GM23338 (cell line): ENCODE measurements at regions not wholly inside any gene's neighbourhood (a gene's known extent, or its start where the extent isn't known, plus 50 kb on each side); places are given as distances from the start of the nearest gene placed in this dataset.

Source experiments
- ATAC-seq: fragments of 200-7000 bp; cut with Tn5 transposase; 3 replicates; pipeline ENCODE4 v1.9.1; 2020
- DNase-seq: peaks from one replicate; pipeline ENCODE4 v3.0.0-alpha.2; 2015; ENCODE audit warnings: low spot score
- H2AFZ ChIP-seq: fragments of 200-600 bp; sonication (generic); 2 replicates; pipeline ENCODE4 v1.8.0; 2016; ENCODE audit warnings: antibody characterized with exemption, mild to moderate bottlenecking, moderate library complexity
- H3F3A ChIP-seq: fragments of 200-600 bp; sonication (generic); replicated peaks from 2 replicates; pipeline ENCODE4 v1.8.0; 2017; ENCODE audit warnings: antibody characterized with exemption, mixed run types, low read depth
- H3K27ac ChIP-seq: fragments of 200-600 bp; sonication (generic); 2 replicates; pipeline ENCODE4 v1.6.1; 2016; ENCODE audit warnings: low read depth
- H3K27me3 ChIP-seq: fragments of 200-600 bp; sonication (generic); 2 replicates; pipeline ENCODE4 v1.8.0; 2016; ENCODE audit warnings: mild to moderate bottlenecking, mixed run types, moderate library complexity; ENCODE audit not compliant: insufficient read depth
- H3K36me3 ChIP-seq: fragments of 200-600 bp; sonication (generic); 2 replicates; pipeline ENCODE4 v1.8.0; 2016; ENCODE audit warnings: mild to moderate bottlenecking; ENCODE audit not compliant: insufficient read depth
- H3K4me1 ChIP-seq: fragments of 200-600 bp; sonication (generic); 2 replicates; pipeline ENCODE4 v1.8.0; 2016; ENCODE audit warnings: mild to moderate bottlenecking, moderate library complexity; ENCODE audit not compliant: insufficient read depth
- H3K4me2 ChIP-seq: fragments of 200-600 bp; sonication (generic); 2 replicates; pipeline ENCODE4 v1.7.1; 2017; ENCODE audit warnings: mixed run types
- H3K4me3 ChIP-seq: fragments of 200-600 bp; sonication (generic); 2 replicates; pipeline ENCODE4 v1.6.1; 2016; ENCODE audit warnings: mixed run types
- H3K79me2 ChIP-seq: fragments of 200-600 bp; sonication (generic); replicated peaks from 2 replicates; pipeline ENCODE4 v1.8.0; 2017; ENCODE audit warnings: mild to moderate bottlenecking; ENCODE audit not compliant: insufficient read depth
- H3K9me2 ChIP-seq: fragments of 200-600 bp; sonication (generic); 2 replicates; pipeline ENCODE4 v1.8.0; 2017; ENCODE audit not compliant: insufficient read depth
- H4K20me1 ChIP-seq: fragments of 200-600 bp; sonication (generic); replicated peaks from 2 replicates; pipeline ENCODE4 v1.8.0; 2017; ENCODE audit warnings: mild to moderate bottlenecking; ENCODE audit not compliant: insufficient read depth
- H3K27ac Mint-ChIP-seq: 2 replicates; pipeline ENCODE4 v1.8.0; 2020; ENCODE audit warnings: inconsistent platforms, mild to moderate bottlenecking, moderate library complexity, mixed read lengths
- H3K27me3 Mint-ChIP-seq: 3 replicates; pipeline ENCODE4 v1.8.0; 2022; ENCODE audit warnings: low read depth, mild to moderate bottlenecking, moderate library complexity, mixed read lengths, inconsistent platforms; ENCODE audit not compliant: insufficient read depth, poor library complexity
- H3K36me3 Mint-ChIP-seq: 3 replicates; pipeline ENCODE4 v1.8.0; 2021; ENCODE audit warnings: low read depth, mild to moderate bottlenecking, inconsistent platforms, moderate library complexity, mixed read lengths
- H3K4me1 Mint-ChIP-seq: 3 replicates; pipeline ENCODE4 v1.8.0; 2020; ENCODE audit warnings: mild to moderate bottlenecking, inconsistent platforms, mixed read lengths
- H3K4me3 Mint-ChIP-seq: 3 replicates; pipeline ENCODE4 v1.8.0; 2021; ENCODE audit warnings: moderate library complexity, mild to moderate bottlenecking, inconsistent platforms, mixed read lengths
- H3K9me3 Mint-ChIP-seq: 3 replicates; pipeline ENCODE4 v1.8.0; 2020; ENCODE audit warnings: moderate library complexity, mild to moderate bottlenecking, inconsistent platforms, mixed read lengths
- EZH2 ChIP-seq: fragments of 200-600 bp; sonication (generic); IDR thresholded peaks from one replicate; pipeline ENCODE4 v1.8.0; 2017; ENCODE audit warnings: antibody characterized with exemption, mild to moderate bottlenecking, low read depth; ENCODE audit not compliant: unreplicated experiment
- EZH2phosphoT487 ChIP-seq: fragments of 200-600 bp; sonication (generic); IDR thresholded peaks from one replicate; pipeline ENCODE4 v1.8.1; 2018; ENCODE audit warnings: antibody characterized with exemption; ENCODE audit not compliant: unreplicated experiment
- JUNB ChIP-seq: IDR thresholded peaks from one replicate; pipeline ENCODE4 v1.6.1; 2016; ENCODE audit warnings: antibody characterized with exemption; ENCODE audit not compliant: unreplicated experiment
- NANOG ChIP-seq: IDR thresholded peaks from 2 replicates; pipeline ENCODE4 v1.6.1; 2016; ENCODE audit warnings: antibody characterized with exemption, borderline replicate concordance
- POLR2AphosphoS5 ChIP-seq: IDR thresholded peaks from 2 replicates; pipeline ENCODE4 v1.6.1; 2016; ENCODE audit warnings: antibody characterized with exemption, low read depth
- STAT1 ChIP-seq: IDR thresholded peaks from one replicate; pipeline ENCODE4 v1.6.1; 2016; ENCODE audit warnings: antibody characterized with exemption; ENCODE audit not compliant: unreplicated experiment
- ZNF114 ChIP-seq: fragments of 250-450 bp; sonication (Bioruptor Pico); IDR thresholded peaks from 2 replicates; pipeline ENCODE4 v1.5.0; 2020; ENCODE audit warnings: mild to moderate bottlenecking, moderate library complexity
- ZNF331 ChIP-seq: fragments of 250-450 bp; sonication (Bioruptor Pico); IDR thresholded peaks from 2 replicates; pipeline ENCODE4 v1.5.0; 2020; ENCODE audit warnings: low read depth, mild to moderate bottlenecking, moderate library complexity
- TF ChIP-seq, protein P1 (sequence below): IDR thresholded peaks from 2 replicates; pipeline ENCODE4 v1.6.1; 2016; ENCODE audit warnings: antibody characterized with exemption
- TF ChIP-seq, protein P2 (sequence below): IDR thresholded peaks from one replicate; pipeline ENCODE4 v1.6.1; 2018; ENCODE audit warnings: antibody characterized with exemption; ENCODE audit not compliant: unreplicated experiment
- TF ChIP-seq, protein P3 (sequence below): fragments of 250-450 bp; sonication (Bioruptor Pico); IDR thresholded peaks from 2 replicates; pipeline ENCODE4 v1.5.0; 2020; ENCODE audit warnings: mild to moderate bottlenecking, moderate library complexity
- TF ChIP-seq, protein P4 (sequence below), 2 experiments: fragments of 200-600 bp in 1 of 2; sonication (generic) in 1 of 2; conservative IDR thresholded peaks; 2 replicates each; pipeline versions ENCODE4 v1.5.1 to v1.6.1; 2016 to 2017; ENCODE audit warnings: antibody characterized with exemption in 2 of 2, low read depth in 2 of 2, mild to moderate bottlenecking in 2 of 2, moderate library complexity in 1 of 2

DNA sequence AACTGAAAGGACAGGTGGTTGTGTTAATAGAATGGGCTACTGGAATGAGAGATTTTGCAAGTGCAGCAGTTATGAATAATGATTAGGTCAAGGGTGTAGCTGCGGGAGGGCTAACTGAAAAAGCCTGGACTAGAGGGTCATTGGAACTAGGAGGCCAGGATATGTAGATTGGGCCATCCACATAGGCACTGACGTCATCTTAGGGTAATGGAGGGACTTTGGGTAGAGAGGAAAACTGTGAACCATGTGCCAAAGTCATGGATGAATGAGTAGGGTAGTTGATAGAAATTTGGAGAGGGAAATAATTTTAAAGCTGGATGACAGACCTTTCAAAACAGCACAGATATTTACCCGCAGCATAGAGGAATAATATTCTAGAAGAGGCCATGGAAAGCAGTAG, 123.6 kb upstream of the SLITRK2 start:
- H3K27ac Mint-ChIP-seq, result no peak overlapping the region
- peaks cover 83% of the 10 kb centered on the region for H3K9me3 Mint-ChIP-seq
- ATAC-seq (no peak), DNase-seq (no peak)
- no peaks in the 10 kb centered on the region for H3K36me3 ChIP-seq
- no peaks in the 10 kb centered on the region for H3K9me2 ChIP-seq
- no peak for TF ChIP-seq ZNF114 (CRISPR knock-in tag)
- TF ChIP-seq EZH2, result no peak
- TF ChIP-seq, protein P1, sequence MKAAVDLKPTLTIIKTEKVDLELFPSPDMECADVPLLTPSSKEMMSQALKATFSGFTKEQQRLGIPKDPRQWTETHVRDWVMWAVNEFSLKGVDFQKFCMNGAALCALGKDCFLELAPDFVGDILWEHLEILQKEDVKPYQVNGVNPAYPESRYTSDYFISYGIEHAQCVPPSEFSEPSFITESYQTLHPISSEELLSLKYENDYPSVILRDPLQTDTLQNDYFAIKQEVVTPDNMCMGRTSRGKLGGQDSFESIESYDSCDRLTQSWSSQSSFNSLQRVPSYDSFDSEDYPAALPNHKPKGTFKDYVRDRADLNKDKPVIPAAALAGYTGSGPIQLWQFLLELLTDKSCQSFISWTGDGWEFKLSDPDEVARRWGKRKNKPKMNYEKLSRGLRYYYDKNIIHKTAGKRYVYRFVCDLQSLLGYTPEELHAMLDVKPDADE, result no peak
- TF ChIP-seq, protein P2, sequence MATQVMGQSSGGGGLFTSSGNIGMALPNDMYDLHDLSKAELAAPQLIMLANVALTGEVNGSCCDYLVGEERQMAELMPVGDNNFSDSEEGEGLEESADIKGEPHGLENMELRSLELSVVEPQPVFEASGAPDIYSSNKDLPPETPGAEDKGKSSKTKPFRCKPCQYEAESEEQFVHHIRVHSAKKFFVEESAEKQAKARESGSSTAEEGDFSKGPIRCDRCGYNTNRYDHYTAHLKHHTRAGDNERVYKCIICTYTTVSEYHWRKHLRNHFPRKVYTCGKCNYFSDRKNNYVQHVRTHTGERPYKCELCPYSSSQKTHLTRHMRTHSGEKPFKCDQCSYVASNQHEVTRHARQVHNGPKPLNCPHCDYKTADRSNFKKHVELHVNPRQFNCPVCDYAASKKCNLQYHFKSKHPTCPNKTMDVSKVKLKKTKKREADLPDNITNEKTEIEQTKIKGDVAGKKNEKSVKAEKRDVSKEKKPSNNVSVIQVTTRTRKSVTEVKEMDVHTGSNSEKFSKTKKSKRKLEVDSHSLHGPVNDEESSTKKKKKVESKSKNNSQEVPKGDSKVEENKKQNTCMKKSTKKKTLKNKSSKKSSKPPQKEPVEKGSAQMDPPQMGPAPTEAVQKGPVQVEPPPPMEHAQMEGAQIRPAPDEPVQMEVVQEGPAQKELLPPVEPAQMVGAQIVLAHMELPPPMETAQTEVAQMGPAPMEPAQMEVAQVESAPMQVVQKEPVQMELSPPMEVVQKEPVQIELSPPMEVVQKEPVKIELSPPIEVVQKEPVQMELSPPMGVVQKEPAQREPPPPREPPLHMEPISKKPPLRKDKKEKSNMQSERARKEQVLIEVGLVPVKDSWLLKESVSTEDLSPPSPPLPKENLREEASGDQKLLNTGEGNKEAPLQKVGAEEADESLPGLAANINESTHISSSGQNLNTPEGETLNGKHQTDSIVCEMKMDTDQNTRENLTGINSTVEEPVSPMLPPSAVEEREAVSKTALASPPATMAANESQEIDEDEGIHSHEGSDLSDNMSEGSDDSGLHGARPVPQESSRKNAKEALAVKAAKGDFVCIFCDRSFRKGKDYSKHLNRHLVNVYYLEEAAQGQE, result no peak
- no peak for TF ChIP-seq EZH2phosphoT487
- TF ChIP-seq, protein P3, sequence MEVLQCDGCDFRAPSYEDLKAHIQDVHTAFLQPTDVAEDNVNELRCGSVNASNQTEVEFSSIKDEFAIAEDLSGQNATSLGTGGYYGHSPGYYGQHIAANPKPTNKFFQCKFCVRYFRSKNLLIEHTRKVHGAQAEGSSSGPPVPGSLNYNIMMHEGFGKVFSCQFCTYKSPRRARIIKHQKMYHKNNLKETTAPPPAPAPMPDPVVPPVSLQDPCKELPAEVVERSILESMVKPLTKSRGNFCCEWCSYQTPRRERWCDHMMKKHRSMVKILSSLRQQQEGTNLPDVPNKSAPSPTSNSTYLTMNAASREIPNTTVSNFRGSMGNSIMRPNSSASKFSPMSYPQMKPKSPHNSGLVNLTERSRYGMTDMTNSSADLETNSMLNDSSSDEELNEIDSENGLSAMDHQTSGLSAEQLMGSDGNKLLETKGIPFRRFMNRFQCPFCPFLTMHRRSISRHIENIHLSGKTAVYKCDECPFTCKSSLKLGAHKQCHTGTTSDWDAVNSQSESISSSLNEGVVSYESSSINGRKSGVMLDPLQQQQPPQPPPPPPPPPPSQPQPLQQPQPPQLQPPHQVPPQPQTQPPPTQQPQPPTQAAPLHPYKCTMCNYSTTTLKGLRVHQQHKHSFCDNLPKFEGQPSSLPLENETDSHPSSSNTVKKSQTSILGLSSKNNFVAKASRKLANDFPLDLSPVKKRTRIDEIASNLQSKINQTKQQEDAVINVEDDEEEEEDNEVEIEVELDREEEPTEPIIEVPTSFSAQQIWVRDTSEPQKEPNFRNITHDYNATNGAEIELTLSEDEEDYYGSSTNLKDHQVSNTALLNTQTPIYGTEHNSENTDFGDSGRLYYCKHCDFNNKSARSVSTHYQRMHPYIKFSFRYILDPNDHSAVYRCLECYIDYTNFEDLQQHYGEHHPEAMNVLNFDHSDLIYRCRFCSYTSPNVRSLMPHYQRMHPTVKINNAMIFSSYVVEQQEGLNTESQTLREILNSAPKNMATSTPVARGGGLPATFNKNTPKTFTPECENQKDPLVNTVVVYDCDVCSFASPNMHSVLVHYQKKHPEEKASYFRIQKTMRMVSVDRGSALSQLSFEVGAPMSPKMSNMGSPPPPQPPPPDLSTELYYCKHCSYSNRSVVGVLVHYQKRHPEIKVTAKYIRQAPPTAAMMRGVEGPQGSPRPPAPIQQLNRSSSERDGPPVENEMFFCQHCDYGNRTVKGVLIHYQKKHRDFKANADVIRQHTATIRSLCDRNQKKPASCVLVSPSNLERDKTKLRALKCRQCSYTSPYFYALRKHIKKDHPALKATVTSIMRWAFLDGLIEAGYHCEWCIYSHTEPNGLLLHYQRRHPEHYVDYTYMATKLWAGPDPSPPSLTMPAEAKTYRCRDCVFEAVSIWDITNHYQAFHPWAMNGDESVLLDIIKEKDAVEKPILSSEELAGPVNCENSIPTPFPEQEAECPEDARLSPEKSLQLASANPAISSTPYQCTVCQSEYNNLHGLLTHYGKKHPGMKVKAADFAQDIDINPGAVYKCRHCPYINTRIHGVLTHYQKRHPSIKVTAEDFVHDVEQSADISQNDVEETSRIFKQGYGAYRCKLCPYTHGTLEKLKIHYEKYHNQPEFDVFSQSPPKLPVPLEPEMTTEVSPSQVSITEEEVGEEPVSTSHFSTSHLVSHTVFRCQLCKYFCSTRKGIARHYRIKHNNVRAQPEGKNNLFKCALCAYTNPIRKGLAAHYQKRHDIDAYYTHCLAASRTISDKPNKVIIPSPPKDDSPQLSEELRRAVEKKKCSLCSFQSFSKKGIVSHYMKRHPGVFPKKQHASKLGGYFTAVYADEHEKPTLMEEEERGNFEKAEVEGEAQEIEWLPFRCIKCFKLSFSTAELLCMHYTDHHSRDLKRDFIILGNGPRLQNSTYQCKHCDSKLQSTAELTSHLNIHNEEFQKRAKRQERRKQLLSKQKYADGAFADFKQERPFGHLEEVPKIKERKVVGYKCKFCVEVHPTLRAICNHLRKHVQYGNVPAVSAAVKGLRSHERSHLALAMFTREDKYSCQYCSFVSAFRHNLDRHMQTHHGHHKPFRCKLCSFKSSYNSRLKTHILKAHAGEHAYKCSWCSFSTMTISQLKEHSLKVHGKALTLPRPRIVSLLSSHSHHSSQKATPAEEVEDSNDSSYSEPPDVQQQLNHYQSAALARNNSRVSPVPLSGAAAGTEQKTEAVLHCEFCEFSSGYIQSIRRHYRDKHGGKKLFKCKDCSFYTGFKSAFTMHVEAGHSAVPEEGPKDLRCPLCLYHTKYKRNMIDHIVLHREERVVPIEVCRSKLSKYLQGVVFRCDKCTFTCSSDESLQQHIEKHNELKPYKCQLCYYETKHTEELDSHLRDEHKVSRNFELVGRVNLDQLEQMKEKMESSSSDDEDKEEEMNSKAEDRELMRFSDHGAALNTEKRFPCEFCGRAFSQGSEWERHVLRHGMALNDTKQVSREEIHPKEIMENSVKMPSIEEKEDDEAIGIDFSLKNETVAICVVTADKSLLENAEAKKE (CRISPR knock-in tag), result no peak
- no peak for TF ChIP-seq NANOG
- no peak for TF ChIP-seq POLR2AphosphoS5
- no peak for TF ChIP-seq ZNF331 (CRISPR knock-in tag)
- no peak for TF ChIP-seq JUNB
- TF ChIP-seq, protein P4, sequence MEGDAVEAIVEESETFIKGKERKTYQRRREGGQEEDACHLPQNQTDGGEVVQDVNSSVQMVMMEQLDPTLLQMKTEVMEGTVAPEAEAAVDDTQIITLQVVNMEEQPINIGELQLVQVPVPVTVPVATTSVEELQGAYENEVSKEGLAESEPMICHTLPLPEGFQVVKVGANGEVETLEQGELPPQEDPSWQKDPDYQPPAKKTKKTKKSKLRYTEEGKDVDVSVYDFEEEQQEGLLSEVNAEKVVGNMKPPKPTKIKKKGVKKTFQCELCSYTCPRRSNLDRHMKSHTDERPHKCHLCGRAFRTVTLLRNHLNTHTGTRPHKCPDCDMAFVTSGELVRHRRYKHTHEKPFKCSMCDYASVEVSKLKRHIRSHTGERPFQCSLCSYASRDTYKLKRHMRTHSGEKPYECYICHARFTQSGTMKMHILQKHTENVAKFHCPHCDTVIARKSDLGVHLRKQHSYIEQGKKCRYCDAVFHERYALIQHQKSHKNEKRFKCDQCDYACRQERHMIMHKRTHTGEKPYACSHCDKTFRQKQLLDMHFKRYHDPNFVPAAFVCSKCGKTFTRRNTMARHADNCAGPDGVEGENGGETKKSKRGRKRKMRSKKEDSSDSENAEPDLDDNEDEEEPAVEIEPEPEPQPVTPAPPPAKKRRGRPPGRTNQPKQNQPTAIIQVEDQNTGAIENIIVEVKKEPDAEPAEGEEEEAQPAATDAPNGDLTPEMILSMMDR (conservative IDR thresholded peaks at IDR 0.05; ENCODE audit: low read depth in 2 of 2), result no peak
- TF ChIP-seq STAT1, result no peak
- no peaks in the 10 kb centered on the region for H3F3A ChIP-seq
- H3K79me2 ChIP-seq, result no peaks in the 10 kb centered on the region
- no peak overlapping the region for H3K27ac ChIP-seq
- H3K27me3 ChIP-seq, result no peaks in the 10 kb centered on the region
- no peaks in the 10 kb centered on the region for H3K4me1 Mint-ChIP-seq
- H2AFZ ChIP-seq, result no peak overlapping the region
- H3K36me3 Mint-ChIP-seq, result no peaks in the 10 kb centered on the region; the same call in 2 of the 3 replicates
- H3K4me2 ChIP-seq, result no peak overlapping the region
- H3K4me3 ChIP-seq, result no peak overlapping the region
- H4K20me1 ChIP-seq, result no peaks in the 10 kb centered on the region
- no peaks in the 10 kb centered on the region for H3K4me1 ChIP-seq
- peaks cover 4% of the 10 kb centered on the region for H3K27me3 Mint-ChIP-seq
- no peak overlapping the region for H3K4me3 Mint-ChIP-seq
